Forelimb muscle (tissue), 1 donor: ENCODE measurements at regions not wholly inside any gene's neighbourhood (a gene's known extent, or its start where the extent isn't known, plus 50 kb on each side); places are given as distances from the start of the nearest gene placed in this dataset.
"Not testable (repeated sequence)": the region's sequence is repeated elsewhere in the genome, so short reads cannot be mapped to it uniquely, and the experiment has no call there.

Experiments
- DNase-seq: peaks from one replicate; pipeline ENCODE4 v3.0.0-alpha.2; 2013; ENCODE audit warnings: low read depth

DNA sequence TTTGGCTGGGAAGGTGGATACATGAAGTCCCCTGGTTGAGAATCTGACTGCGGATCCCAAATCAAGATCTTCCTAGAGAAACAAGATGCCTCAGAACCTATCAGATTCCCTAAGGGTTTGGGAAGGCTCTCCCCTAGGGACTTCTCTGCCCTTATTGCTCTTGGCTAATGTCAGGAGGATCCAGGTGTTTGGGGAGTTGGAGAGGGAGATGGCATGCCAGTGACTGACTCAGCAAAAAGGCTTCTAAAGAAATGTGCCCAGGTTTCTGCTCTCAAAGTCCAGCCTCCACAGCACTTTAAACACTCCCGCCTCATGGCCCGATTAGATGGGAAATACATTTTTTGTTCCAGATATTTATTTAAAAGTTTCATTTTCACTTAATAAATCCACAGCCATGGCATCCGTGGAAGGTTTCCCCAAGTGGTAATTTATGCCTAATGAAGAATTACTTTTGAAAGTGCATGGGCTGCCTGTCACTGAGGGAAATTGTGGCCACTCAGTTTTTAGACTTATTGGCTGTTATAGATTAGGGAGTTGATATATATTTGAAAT is 156.4 kb downstream of the OSR1 start:
- no peak for DNase-seq

GRCh38 chr2:19198381-19198780 is 160.0 kb downstream of the OSR1 start:
- DNase-seq: peak; percentile 44

DNA sequence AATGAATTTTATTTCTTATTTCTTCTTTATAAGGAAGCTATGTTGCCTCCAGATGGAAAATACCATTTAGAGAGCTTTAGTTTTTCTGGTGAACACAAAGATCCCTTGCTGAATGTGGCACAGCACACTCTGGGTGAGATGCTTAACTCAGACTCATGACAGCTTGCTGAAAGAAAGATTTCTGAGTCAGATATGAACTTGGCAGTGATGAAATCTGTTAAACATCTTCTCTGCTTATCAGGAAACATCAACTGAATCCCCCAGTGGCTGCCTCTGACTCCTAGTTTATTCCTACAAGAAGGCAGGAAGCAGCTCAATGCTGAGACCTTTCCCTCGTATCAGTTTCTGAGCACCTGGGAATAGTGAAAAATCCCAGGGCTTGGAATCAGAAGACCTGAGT is 162.8 kb downstream of the OSR1 start:
- DNase-seq: no peak

- no peak for DNase-seq
These were observed 169.0 kb downstream of the OSR1 start for GRCh38 chr2:19189391-19189790.

GRCh38 chr2:19187323-19188020 is 171.0 kb downstream of the OSR1 start:
- no peak for DNase-seq

- DNase-seq: no peak
These were observed 173.3 kb downstream of the OSR1 start for GRCh38 chr2:19185086-19185485.

DNA sequence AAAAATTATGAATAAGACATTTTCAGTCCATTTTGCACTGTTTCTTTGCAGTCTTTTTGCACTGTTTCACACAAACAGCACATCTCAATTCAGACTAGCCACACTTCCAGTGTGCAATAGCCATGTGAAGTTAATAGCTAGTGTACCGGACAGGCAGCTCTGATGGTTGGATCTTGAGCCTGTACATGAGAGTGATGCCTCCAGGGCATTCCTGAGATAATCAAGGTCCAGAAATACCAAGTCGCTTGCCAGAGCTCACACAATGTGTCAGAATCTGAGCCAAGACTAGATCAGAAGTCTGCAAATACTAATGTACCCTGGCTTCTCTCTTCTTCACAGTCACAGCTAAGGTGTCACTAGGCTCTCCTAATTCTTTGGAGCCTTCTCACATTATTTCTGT is 180.2 kb downstream of the OSR1 start:
- no peak for DNase-seq

- no peak for DNase-seq
These were observed 181.4 kb downstream of the OSR1 start for GRCh38 chr2:19176977-19177376.

DNA sequence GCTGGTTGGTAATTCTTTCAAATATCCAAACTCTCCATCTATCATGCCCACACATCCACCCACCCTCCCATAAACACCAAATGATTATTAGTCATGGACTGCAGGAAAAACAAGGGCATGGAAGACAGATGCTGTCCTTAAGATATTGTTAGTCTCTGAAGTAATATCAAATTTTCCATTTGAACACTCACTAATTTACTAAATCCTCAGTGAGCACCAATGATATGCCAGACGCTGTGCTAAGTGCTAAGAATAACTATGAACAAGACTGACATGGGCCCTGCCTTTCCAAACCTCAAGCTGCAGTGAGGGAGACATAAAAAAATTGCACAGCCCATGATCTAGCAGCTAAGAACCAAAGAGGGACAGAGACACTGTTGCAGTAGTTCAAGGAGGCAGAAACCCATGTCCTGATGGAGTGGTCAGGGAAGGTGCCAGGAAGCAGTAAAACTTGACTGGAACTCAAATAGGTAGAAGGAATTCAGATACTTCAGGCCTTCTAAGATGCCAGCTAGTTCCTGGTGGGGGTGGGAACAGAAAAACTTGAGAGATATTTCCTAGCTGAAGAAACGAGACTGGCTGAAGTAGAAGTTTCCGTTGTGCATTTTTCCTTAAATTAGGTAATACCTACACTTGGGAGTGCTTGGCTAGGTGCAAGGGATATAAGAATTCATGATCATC is 182.1 kb downstream of the OSR1 start:
- no peak for DNase-seq

DNA sequence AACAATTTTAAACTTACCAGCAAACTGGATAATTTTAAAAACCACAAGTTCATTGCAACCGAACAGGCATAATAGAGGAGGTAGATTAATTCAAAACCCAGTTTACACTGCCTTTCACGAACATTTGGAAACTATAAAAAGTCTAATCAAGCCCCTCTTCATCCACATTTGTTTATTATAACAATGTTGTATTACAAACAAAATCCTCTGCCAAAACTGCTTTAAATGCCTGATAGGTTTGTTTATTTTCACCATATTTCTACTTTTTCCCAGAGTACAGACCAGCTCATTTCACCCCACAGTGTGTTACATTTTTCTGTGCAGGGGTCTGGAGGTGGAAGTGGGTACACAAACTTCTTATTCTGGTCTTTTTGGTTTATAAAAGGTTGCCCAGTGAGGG is 184.2 kb downstream of the OSR1 start:
- no peak for DNase-seq

DNA sequence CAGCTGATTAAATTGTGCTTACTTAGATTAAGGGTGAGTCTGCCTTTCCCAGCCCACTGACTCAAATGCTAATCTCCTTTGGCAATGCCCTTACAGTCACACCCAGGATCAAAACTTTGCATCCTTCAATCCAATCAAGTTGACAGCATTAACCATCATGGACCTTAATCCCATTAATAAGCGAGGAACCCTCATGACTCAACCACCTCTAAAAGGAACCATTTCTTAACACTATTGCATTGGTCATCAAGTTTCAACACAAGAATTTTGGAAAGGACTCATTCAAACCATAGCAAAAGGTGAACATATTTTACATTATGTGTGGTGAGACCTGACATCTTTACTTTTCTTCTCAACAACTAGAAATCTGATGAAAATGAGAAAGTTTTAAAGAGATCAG is 187.0 kb downstream of the OSR1 start:
- DNase-seq: no peak

GRCh38 chr2:19169134-19169768 is 189.2 kb downstream of the OSR1 start:
- DNase-seq: no peak

DNA sequence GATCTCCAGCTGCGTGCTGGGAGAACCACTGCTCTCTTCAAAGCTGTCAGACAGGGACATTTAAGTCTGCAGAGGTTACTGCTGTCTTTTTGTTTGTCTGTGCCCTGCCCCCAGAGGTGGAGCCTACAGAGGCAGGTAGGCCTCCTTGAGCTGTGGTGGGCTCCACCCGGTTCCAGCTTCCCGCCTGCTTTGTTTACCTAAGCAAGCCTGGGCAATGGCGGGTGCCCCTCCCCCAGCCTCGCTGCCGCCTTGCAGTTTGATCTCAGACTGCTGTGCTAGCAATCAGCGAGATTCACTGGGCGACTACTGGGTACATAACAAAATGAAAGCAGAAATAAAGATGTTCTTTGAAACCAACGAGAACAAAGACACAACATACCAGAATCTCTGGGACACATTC is 194.3 kb downstream of the OSR1 start:
- not testable (repeated sequence) for DNase-seq

DNA sequence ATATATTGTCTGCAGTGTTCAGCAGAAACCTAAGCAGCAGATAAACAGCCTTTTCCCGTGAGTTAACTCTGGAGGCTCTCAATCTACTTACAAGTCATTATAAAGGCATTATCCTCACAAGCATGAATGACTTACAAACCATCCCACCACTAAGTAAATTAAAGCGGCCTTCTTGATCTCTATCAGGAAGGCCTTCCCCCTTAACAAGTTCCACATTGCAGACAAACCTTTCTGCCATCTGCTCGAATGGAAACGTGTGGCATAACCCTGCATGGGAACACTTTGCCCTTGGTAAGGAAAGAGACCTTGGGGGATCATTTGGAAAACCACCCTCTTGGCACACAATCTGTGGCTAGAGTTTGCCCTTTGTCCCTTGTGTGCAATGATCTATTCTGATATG is 199.5 kb downstream of the OSR1 start:
- no peak for DNase-seq

GRCh38 chr2:19158211-19158610 is 200.2 kb downstream of the OSR1 start:
- DNase-seq: no peak

DNA sequence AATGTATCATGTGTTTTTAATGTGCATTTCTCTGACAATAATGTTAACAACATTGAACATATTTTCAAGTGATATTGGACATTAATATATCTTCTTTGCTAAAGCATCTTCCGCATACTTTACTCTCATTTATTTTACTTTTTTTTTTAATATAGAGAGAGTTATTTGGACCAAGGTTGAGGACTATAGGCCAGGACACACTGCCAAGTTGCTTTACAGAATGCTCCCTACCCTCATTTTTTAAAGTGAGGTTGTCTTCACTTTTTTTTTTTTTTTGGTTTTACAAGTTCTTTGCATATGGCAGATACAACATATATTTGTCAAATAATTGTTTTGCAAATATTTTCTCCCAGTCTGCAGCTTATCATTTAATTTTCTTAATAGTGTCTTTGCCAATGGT is 201.8 kb downstream of the OSR1 start:
- DNase-seq: no peak

DNA sequence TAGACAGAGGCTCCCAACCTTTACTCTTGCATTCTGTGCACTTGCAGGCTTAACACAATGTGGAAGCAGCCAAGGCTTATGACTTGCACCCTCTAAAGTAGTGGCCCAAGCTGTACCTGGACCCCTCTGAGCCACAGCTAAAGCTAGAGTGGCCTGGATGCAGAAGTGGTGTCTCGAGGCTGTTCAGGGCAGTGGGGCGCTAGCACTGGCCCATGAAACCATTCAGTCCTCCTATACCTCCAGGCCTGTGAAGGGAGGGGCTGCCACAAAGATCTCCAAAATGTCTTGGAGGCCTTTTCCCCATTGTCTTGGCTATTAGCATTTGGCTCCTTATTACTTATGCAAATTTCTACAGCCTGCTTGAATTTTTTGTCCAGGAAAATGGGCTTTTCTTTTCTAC is 207.7 kb downstream of the OSR1 start:
- no peak for DNase-seq

GRCh38 chr2:19146867-19147266 is 211.6 kb downstream of the OSR1 start:
- DNase-seq: no peak

DNA sequence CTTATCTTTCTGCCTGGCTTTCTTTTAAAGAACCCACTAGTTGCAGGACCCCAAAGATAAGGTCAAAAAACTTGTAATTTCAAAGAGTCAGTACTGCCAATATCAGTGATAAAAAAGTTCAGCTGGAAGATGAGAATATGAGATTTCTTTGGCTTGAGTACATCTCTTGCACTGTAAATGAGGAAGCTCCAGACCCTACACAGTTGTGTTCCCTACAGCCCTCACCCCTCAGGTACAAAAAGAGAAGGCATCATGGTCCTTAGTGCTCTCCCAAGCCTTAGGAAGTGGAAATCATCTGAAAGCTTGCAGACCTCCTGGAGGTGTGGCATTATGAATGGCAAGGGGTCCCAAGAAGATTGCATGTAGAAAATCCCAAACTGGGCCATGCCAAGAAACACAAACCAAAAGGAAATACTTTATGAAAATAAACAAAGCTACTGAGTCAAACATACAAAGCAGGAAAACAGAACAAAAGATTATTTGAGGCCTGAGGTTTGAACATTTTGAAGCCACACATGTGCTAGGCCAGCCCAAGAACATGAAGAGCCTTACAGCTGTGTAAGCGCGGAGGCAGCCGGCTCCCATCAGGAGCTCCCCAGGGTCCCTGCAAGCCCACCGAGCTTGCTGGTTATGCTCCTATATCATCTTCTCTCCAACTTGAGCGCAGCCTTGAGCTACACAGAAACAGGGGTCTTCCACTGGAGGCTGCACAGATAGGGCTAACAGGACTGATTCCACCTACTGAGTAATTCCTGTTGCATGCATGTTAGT is 217.0 kb downstream of the OSR1 start:
- no peak for DNase-seq

- DNase-seq: no peak
These were observed 217.8 kb downstream of the OSR1 start for GRCh38 chr2:19140463-19141208.

DNA sequence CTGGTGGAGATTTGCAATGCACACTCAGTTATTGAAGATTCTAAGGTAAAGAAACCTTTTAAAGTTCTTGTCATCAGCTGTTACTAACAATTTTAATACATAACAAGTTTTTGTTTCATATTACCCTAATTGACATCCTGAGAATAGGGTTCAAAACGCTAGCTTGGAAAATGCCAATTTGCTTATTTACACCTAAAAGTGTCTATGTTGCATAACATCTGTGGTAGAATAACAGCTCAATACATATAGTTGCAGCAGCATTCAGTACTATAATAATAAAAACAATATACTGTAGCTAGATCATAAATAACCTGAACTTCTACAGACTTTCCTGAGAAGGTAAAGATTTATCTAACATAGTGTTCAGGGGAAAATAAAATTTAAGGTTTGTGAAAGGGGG is 219.0 kb downstream of the OSR1 start:
- DNase-seq: no peak
